GM12878 (cell line): ENCODE measurements at regions not wholly inside any gene's neighbourhood (a gene's known extent, or its start where the extent isn't known, plus 50 kb on each side); places are given as distances from the start of the nearest gene placed in this dataset.
A peak's percentile ranks its signal among the peaks of the same experiment; 100 is the strongest.

Source experiments
- ATAC-seq: fragments of 200-7000 bp; cut with Tn5 transposase; 3 replicates; pipeline ENCODE4 v1.9.1; 2020; ENCODE audit warnings: mild to moderate bottlenecking, moderate library complexity
- BruUV-seq: library from RNA; stranded (reverse); fragments of 400-500 nt; replicated peaks from 2 replicates; lab custom pipeline; 2021; lab: Mats Ljungman, UMichigan
- CTCF ChIA-PET: fragments of 300-600 bp; sonication (Branson Sonifier 250); formaldehyde crosslinking; extraction: SDS; loops from one replicate; lab custom pipeline; 2021; ENCODE audit warnings: inconsistent platforms; lab: Yijun Ruan, JAX
- POLR2A ChIA-PET: fragments of 350-600 bp; formaldehyde crosslinking; extraction: SDS; loops from one replicate; lab custom pipeline; 2021; ENCODE audit warnings: inconsistent platforms; lab: Charles Lee
- RAD21 ChIA-PET: fragments of 300-600 bp; sonication (Branson Sonifier 250); formaldehyde crosslinking; loops from one replicate; lab custom pipeline; 2023; ENCODE audit warnings: antibody characterized with exemption; ENCODE audit not compliant: unreplicated experiment; lab: Charles Lee
- SMC1A ChIA-PET: fragments of 300-600 bp; sonication (Branson Sonifier 250); formaldehyde crosslinking; loops from one replicate; lab custom pipeline; 2023; ENCODE audit not compliant: unreplicated experiment, uncharacterized antibody; lab: Charles Lee
- DNase-seq: peaks from one replicate; pipeline ENCODE4 v3.0.0-alpha.2; 2011; ENCODE audit warnings: low read depth, low spot score
- FAIRE-seq: peaks from 3 replicates; lab custom pipeline; 2011; peaks lifted over from hg19 to GRCh38; lab: Jason Lieb, UNC
- H2AFZ ChIP-seq: 2 replicates; pipeline ENCODE4 v1.6.0; 2011; ENCODE audit warnings: low read depth, low read length, control low read depth; ENCODE audit not compliant: control insufficient read depth
- H3K27ac ChIP-seq: 2 replicates; pipeline ENCODE4 v1.5.1; 2011; ENCODE audit warnings: control low read depth; ENCODE audit not compliant: control insufficient read depth, insufficient read depth
- H3K27me3 ChIP-seq, 2 experiments: replicated peaks in 1 of 2; 2 replicates each; pipeline versions ENCODE4 v1.6.0 to v1.6.1; 2011; ENCODE audit warnings: low read length in 1 of 2; ENCODE audit not compliant: control insufficient read depth in 2 of 2, insufficient read depth in 2 of 2
- H3K36me3 ChIP-seq, 2 experiments: 2 replicates each; pipeline ENCODE4 v1.5.1; 2011; ENCODE audit warnings: low read length in 1 of 2; ENCODE audit not compliant: control insufficient read depth in 2 of 2, insufficient read depth in 2 of 2
- H3K4me1 ChIP-seq: 2 replicates; pipeline ENCODE4 v1.6.1; 2011; ENCODE audit warnings: mild to moderate bottlenecking, low read length, moderate library complexity, mixed read lengths; ENCODE audit not compliant: control insufficient read depth, insufficient read depth
- H3K4me2 ChIP-seq: 2 replicates; pipeline ENCODE4 v1.6.0; 2011; ENCODE audit warnings: control low read depth; ENCODE audit not compliant: control insufficient read depth, insufficient read depth
- H3K4me3 ChIP-seq: fragments of 200-600 bp; sonication (generic); 2 replicates; pipeline ENCODE4 v1.5.1; 2016
- H3K79me2 ChIP-seq: 2 replicates; pipeline ENCODE4 v1.6.0; 2011; ENCODE audit warnings: low read length; ENCODE audit not compliant: control insufficient read depth, insufficient read depth
- H3K9ac ChIP-seq: 2 replicates; pipeline ENCODE4 v1.8.0; 2011; ENCODE audit warnings: low read length, control low read depth, mixed read lengths; ENCODE audit not compliant: control insufficient read depth, insufficient read depth
- H3K9me3 ChIP-seq: replicated peaks from 3 replicates; pipeline ENCODE4 v1.5.1; 2011; ENCODE audit warnings: mild to moderate bottlenecking, low read length; ENCODE audit not compliant: control insufficient read depth, insufficient read depth
- H4K20me1 ChIP-seq: 2 replicates; pipeline ENCODE4 v1.6.0; 2011; ENCODE audit not compliant: control insufficient read depth, insufficient read depth
- CEBPZ ChIP-seq: fragments of 150-350 bp; IDR thresholded peaks from 2 replicates; pipeline ENCODE4 v1.6.1; 2016; ENCODE audit warnings: low read depth, low read length
- SPI1 ChIP-seq: IDR thresholded peaks from 2 replicates; pipeline ENCODE4 v1.6.1; 2011; ENCODE audit warnings: low read depth, mild to moderate bottlenecking, low read length, moderate library complexity, borderline replicate concordance; ENCODE audit not compliant: insufficient read depth
- WGBS: methylation state at CpG from one replicate; pipeline ENCODE4 v1.1.6; 2016; ENCODE audit warnings: low lambda C conversion rate; ENCODE audit not compliant: insufficient replicate concordance, insufficient coverage; ENCODE audit errors: missing lambda C conversion rate; 5-methylcytosine and 5-hydroxymethylcytosine counted together
- in situ Hi-C: fragments of 300-500 bp; cut with MboI; formaldehyde crosslinking; loops from 9 replicates; pipeline ENCODE4 v1.14.3; 2018; ENCODE audit warnings: mixed read lengths
- intact Hi-C: fragments of 100-400 bp; cut with micrococcal nuclease; formaldehyde crosslinking; loops from one replicate; pipeline ENCODE4 v1.14.2; 2022; ENCODE audit not compliant: unreplicated experiment

GRCh38 chr15:96703794-96704550 lies 373.5 kb downstream of the NR2F2 start:
- TF ChIP-seq CEBPZ: no peak
- TF ChIP-seq SPI1: peak; percentile 35; the same call in 1 of the 2 replicates
- Histone ChIP-seq H3K9ac (no peak overlapping the region), H3K4me2 (no peak overlapping the region), H4K20me1 (no peaks in the 10 kb centered on the region), H3K4me1 (no peaks in the 10 kb centered on the region), H3K36me3 (no peaks in the 10 kb centered on the region), H3K4me3 (no peak overlapping the region), H2AFZ (no peak overlapping the region), H3K79me2 (no peaks in the 10 kb centered on the region), H3K27ac (no peak overlapping the region), H3K9me3 (no peaks in the 10 kb centered on the region), H3K27me3 (no peaks in the 10 kb centered on the region)
- intact Hi-C loops (loop anchor here (10.0 kb wide), 1 partner anchor 541 kb away; no protein-coding TSS in a partner anchor), in situ Hi-C loops (no loop called here)
- DNase-seq: no peak
- ChIA-PET SMC1A (interaction anchor here (0.9 to 1.6 kb wide), 4 partner anchors 10 to 18 kb away, joined by 3 to 5 read pairs (median 3); no protein-coding TSS in a partner anchor), POLR2A (interaction anchor here (0.6 kb wide), 1 partner anchor 254 kb away, joined by 5 read pairs; no protein-coding TSS in a partner anchor), CTCF (interaction anchor here (0.8 to 2.6 kb wide), 5 partner anchors 10 to 542 kb away, joined by 3 to 9 read pairs (median 4); no protein-coding TSS in a partner anchor), RAD21 (no interaction called here)
- no peak for FAIRE-seq
- BruUV-seq: no TSS peak
- 3% methylated on average over 5 of the region's 5 CpGs for WGBS
- no peak for ATAC-seq
